Fibroblast of villous mesenchyme (primary cell): ENCODE measurements at regions not wholly inside any gene's neighbourhood (a gene's known extent, or its start where the extent isn't known, plus 50 kb on each side); places are given as distances from the start of the nearest gene placed in this dataset.

Experiments used
- DNase-seq: peaks from one replicate; pipeline ENCODE4 v3.0.0-alpha.2; 2010; ENCODE audit warnings: low read depth
- H3K4me3 ChIP-seq: 2 replicates; pipeline ENCODE4 v1.5.1; 2011; ENCODE audit warnings: low read depth, mild to moderate bottlenecking, low read length
- TF ChIP-seq, protein P1 (sequence below): IDR thresholded peaks from 2 replicates; pipeline ENCODE4 v1.5.1; 2012; ENCODE audit warnings: low read depth, mild to moderate bottlenecking, low read length; ENCODE audit not compliant: insufficient read depth

DNA sequence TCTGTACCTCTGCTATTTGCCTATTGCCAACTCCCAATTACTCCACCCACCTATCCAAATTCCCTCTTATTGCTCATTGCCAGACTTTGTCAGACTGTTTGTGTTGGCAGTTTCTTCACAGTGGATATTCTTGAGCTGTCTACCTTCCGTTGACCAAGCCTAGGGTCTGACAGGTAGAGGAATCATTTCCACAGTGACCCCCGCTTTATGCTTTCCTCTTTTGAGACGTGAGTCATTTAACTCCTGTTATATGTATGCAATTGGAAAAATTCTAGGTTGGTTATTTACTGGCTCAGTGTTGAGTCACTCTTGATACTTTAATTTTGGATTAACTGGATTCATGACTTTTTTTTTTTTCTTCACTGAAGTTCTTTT is 187.7 kb downstream of the IRS1 start:
- DNase-seq, result peak; percentile 25
- no peak overlapping the region for H3K4me3 ChIP-seq
- TF ChIP-seq, protein P1, sequence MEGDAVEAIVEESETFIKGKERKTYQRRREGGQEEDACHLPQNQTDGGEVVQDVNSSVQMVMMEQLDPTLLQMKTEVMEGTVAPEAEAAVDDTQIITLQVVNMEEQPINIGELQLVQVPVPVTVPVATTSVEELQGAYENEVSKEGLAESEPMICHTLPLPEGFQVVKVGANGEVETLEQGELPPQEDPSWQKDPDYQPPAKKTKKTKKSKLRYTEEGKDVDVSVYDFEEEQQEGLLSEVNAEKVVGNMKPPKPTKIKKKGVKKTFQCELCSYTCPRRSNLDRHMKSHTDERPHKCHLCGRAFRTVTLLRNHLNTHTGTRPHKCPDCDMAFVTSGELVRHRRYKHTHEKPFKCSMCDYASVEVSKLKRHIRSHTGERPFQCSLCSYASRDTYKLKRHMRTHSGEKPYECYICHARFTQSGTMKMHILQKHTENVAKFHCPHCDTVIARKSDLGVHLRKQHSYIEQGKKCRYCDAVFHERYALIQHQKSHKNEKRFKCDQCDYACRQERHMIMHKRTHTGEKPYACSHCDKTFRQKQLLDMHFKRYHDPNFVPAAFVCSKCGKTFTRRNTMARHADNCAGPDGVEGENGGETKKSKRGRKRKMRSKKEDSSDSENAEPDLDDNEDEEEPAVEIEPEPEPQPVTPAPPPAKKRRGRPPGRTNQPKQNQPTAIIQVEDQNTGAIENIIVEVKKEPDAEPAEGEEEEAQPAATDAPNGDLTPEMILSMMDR, result no peak

DNA sequence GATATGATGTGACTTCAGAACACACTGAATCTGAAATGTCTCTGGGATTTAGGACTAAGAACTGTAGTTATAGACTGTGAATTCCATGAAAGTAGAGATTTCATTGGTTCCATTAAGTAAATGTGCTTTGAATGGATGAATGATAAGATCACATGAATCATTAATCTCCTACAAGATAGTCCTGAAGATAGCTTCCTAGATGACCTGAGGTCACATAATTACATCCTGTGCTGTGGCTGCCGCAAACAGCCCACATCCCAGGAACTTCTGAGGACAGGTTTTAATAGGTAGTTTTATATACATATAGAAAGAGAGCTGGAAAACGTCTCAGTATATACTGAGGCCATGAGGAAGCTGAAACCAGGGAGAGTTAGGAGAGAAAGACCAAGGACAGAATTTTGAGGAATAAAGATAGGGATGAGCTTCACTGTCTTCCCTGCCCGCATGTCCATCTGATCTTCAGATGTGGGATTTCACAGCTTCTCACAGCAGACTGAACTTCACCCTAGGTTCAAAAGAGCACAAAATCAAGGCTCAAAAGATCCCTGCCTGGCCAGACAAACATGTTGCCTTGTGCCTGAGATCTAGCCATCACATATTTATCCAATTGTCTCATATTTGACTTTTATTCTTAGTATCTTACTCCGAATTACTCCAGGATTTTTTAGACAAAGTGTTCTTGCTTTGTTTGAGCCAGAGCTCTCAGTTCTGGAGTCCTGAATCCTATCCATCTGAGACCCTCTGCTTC is 188.2 kb downstream of the IRS1 start:
- no peak for DNase-seq
- TF ChIP-seq, protein P1, result no peak
- no peak overlapping the region for H3K4me3 ChIP-seq

DNA sequence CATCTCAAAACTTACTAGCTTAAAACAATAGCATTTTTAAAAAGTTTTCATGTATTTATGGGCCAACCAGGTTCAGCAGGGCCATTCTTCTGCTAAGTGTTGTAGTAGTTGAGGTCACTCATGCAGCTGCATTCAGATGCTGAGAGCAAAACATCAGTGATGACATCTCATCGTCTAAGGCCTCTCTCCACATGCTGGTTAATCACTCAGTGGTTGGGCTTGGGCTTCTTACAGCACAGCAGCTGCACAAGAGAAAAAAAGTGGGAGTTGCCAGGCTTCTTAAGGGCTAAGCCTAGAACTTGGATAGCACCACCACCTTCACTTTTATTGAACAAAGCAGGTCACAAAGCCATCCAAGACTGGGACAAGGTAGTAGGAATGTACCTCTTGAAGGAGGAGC is 190.3 kb downstream of the IRS1 start:
- peak; percentile 81 for DNase-seq
- H3K4me3 ChIP-seq, result no peak overlapping the region
- TF ChIP-seq, protein P1, result no peak

DNA sequence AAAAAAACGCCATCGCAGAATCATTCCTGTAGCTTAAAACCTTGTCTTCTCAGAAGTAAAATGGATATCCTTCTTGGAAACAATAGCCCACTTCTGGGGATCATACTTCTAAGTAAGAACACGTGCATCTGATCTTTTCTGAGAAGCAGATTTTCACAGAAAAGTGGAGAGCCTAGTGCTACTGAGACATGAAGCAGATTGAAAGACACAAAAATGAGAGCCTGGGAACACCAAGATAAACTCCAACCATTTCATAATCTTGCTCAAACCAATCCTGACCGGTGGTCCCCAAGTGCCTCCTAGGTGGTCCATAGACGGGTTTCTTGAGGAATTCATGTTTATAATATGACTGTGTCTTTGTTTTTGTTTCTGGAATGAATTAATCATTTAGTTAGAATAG is 191.2 kb downstream of the IRS1 start:
- H3K4me3 ChIP-seq, result no peak overlapping the region
- TF ChIP-seq, protein P1, result no peak
- DNase-seq, result no peak

DNA sequence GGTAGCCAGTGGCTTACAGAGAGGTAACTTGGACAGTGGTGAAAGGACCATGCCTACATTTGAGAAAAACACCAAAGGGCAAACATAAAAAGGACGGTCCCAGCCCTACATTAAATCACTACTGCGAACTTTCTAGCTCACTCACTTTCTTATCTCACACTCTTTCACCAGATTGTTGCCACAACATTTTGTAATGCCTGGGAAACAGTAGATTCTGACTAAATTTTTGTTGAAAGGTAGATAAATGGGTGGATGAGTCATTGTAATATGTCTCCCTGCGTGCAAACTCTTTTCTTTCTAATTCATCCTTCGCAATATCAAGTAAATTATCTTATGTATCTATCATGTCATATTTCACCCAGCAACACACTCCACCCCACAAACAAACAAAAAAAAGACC is 192.2 kb downstream of the IRS1 start:
- DNase-seq, result peak; percentile 46
- TF ChIP-seq, protein P1, result no peak
- no peak overlapping the region for H3K4me3 ChIP-seq

DNA sequence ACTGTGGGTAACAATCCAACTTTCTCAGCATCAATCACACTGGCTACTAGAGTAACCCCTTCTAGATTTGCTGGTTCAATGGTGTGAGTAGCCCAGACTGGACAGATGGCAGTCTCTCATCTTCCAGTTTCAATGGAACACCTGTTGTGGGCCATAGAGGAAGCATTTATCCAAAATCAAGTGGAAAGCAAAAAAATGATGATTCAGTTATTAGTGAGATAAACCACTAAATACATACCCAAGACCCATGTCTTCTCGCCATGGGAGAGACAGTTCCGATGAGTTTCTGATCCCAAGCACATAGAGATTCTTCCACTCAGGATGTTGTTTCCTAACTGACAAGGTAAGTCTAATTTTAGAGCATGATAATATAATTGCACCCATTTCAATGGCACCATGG is 194.0 kb downstream of the IRS1 start:
- no peak for DNase-seq
- no peak overlapping the region for H3K4me3 ChIP-seq
- TF ChIP-seq, protein P1, result no peak

DNA sequence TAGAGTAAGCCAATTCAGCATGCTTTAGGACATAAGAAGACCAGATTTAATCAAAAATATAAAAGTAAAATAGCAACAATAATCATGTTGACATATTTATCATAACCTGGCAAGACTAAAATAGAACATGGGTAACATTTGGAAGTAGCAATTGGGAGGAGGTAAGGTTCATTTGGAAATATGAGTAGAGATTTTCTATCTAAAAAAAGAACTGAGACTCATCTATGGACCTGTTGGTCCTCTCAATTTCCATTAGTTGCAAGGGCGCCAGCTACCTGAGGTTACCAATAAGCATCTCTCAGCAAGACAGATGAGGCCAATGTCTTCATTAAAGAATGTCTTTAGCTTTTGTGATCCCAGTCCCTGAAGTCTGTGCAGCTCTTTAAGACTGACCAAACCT is 196.0 kb downstream of the IRS1 start:
- TF ChIP-seq, protein P1, result no peak
- no peak for DNase-seq
- H3K4me3 ChIP-seq, result no peak overlapping the region
